ENCODE measurements at regions not wholly inside any gene's neighbourhood (a gene's known extent, or its start where the extent isn't known, plus 50 kb on each side); places are given as distances from the start of the nearest gene placed in this dataset.

- Mint-ChIP-seq H3K27ac (no peak overlapping the region), H3K9me3 (ENCODE audit: insufficient read depth) (no peaks in the 10 kb centered on the region), H3K4me1 (no peaks in the 10 kb centered on the region), H3K27me3 (no peaks in the 10 kb centered on the region), H3K4me3 (no peak overlapping the region)
- Histone ChIP-seq H3K4me3 (ENCODE audit: control extremely low read depth in 1 of 5, extremely low read depth in 1 of 5, insufficient read depth in 1 of 5, low read depth in 2 of 5, low read length in 4 of 5) (no peak overlapping the region), H3K4me2 (replicated peaks; ENCODE audit: low read depth, low read length, poor library complexity, severe bottlenecking) (no peak overlapping the region), H3K9ac (ENCODE audit: low read length) (no peak overlapping the region), H3K79me2 (ENCODE audit: control insufficient read depth, insufficient read depth, low read length) (no peaks in the 10 kb centered on the region), H3K27ac (ENCODE audit: low read length in 2 of 2) (no peak overlapping the region), H3K36me3 (replicated peaks in 1 of 2; ENCODE audit: control extremely low read depth in 1 of 2, control insufficient read depth in 1 of 2, extremely low read depth in 1 of 2, insufficient read depth in 2 of 2, low read length in 1 of 2) (no peaks in the 10 kb centered on the region), H3K27me3 (replicated peaks in 1 of 4; ENCODE audit: control extremely low read depth in 1 of 4, control insufficient read depth in 3 of 4, insufficient read depth in 4 of 4, low read length in 3 of 4) (no peaks in the 10 kb centered on the region), H3K4me1 (ENCODE audit: control insufficient read depth in 2 of 2, insufficient read depth in 2 of 2, low read length in 2 of 2) (no peaks in the 10 kb centered on the region), H4K20me1 (ENCODE audit: control insufficient read depth, insufficient read depth, low read length, poor library complexity, severe bottlenecking) (no peaks in the 10 kb centered on the region), H2AFZ (ENCODE audit: insufficient read depth, low read depth, low read length, poor library complexity, severe bottlenecking) (no peak overlapping the region), H3K9me3 (ENCODE audit: control extremely low read depth in 1 of 3, control insufficient read depth in 2 of 3, insufficient read depth in 1 of 3, low read length in 2 of 3) (no peaks in the 10 kb centered on the region)
- CTCF ChIA-PET: no interaction called here
- ATAC-seq (ENCODE audit: low read depth) (no peak), DNase-seq (no peak)
- TF ChIP-seq CTCF (IDR thresholded peaks at IDR 0.05) (no peak), EZH2 (IDR thresholded peaks at IDR 0.05; ENCODE audit: borderline replicate concordance, insufficient read depth, low read depth, low read length, poor library complexity, severe bottlenecking) (no peak)
- POLR2A ChIA-PET: no interaction called here
- 96% methylated on average over 8 of the region's 9 CpGs for WGBS (ENCODE audit: insufficient coverage)
- intact Hi-C loops (cut with micrococcal nuclease): no loop called here
Measured at GRCh38 chr15:62722237-62722636, 320.3 kb upstream of the TPM1 start.

- intact Hi-C loops (cut with micrococcal nuclease): no loop called here
- POLR2A ChIA-PET: no interaction called here
- H2AFZ ChIP-seq (ENCODE audit: insufficient read depth, low read depth, low read length, poor library complexity, severe bottlenecking): no peak overlapping the region
Measured at GRCh38 chr15:62726461-62726860, 316.1 kb upstream of the TPM1 start.

More at GRCh38 chr15:62726461-62726860, 316.1 kb upstream of the TPM1 start:
- DNase-seq (no peak), ATAC-seq (ENCODE audit: low read depth) (no peak)
- H3K9me3 Mint-ChIP-seq (ENCODE audit: insufficient read depth): peaks cover 2% of the 10 kb centered on the region
- no peaks in the 10 kb centered on the region for H3K27me3 ChIP-seq (replicated peaks in 1 of 4; ENCODE audit: control extremely low read depth in 1 of 4, control insufficient read depth in 3 of 4, insufficient read depth in 4 of 4, low read length in 3 of 4)
- H3K4me1 ChIP-seq (ENCODE audit: control insufficient read depth in 2 of 2, insufficient read depth in 2 of 2, low read length in 2 of 2): no peaks in the 10 kb centered on the region
- no peak overlapping the region for H3K9ac ChIP-seq (ENCODE audit: low read length)
- H3K4me2 ChIP-seq (replicated peaks; ENCODE audit: low read depth, low read length, poor library complexity, severe bottlenecking): no peak overlapping the region
- no peak overlapping the region for H3K27ac ChIP-seq (ENCODE audit: low read length in 2 of 2)
- H3K4me3 ChIP-seq (ENCODE audit: control extremely low read depth in 1 of 5, extremely low read depth in 1 of 5, insufficient read depth in 1 of 5, low read depth in 2 of 5, low read length in 4 of 5): no peak overlapping the region
- H3K9me3 ChIP-seq (ENCODE audit: control extremely low read depth in 1 of 3, control insufficient read depth in 2 of 3, insufficient read depth in 1 of 3, low read length in 2 of 3): no peaks in the 10 kb centered on the region
- no peak overlapping the region for H3K4me3 Mint-ChIP-seq
- CTCF ChIA-PET: interaction anchor here (1.0 kb wide), 1 partner anchor 15 kb away, joined by 3 read pairs; no protein-coding TSS in a partner anchor
- H3K27ac Mint-ChIP-seq: no peak overlapping the region
- TF ChIP-seq EZH2 (IDR thresholded peaks at IDR 0.05; ENCODE audit: borderline replicate concordance, insufficient read depth, low read depth, low read length, poor library complexity, severe bottlenecking): no peak
- no peak for TF ChIP-seq CTCF (IDR thresholded peaks at IDR 0.05)
- peaks cover 4% of the 10 kb centered on the region for H3K27me3 Mint-ChIP-seq
- H4K20me1 ChIP-seq (ENCODE audit: control insufficient read depth, insufficient read depth, low read length, poor library complexity, severe bottlenecking): no peaks in the 10 kb centered on the region
- no peaks in the 10 kb centered on the region for H3K36me3 ChIP-seq (replicated peaks in 1 of 2; ENCODE audit: control extremely low read depth in 1 of 2, control insufficient read depth in 1 of 2, extremely low read depth in 1 of 2, insufficient read depth in 2 of 2, low read length in 1 of 2)
- no peaks in the 10 kb centered on the region for H3K79me2 ChIP-seq (ENCODE audit: control insufficient read depth, insufficient read depth, low read length)
- H3K4me1 Mint-ChIP-seq: no peaks in the 10 kb centered on the region

Measured in B cell (primary cell).